Lower leg skin (tissue), 3 donors: ENCODE measurements at regions not wholly inside any gene's neighbourhood (a gene's known extent, or its start where the extent isn't known, plus 50 kb on each side); places are given as distances from the start of the nearest gene placed in this dataset.

Experiments
- POLR2A ChIP-seq, 2 donors: fragments of 450-650 bp; IDR thresholded peaks; one replicate each; pipeline ENCODE4 v1.6.1; 2016 to 2017; ENCODE audit warnings: antibody characterized with exemption in 2 of 2, mild to moderate bottlenecking in 1 of 2, moderate library complexity in 1 of 2
- TF ChIP-seq, protein P1 (sequence below), 3 donors: fragments of 450-650 bp; IDR thresholded peaks; one replicate each; pipeline ENCODE4 v1.5.1; 2016; ENCODE audit warnings: antibody characterized with exemption in 3 of 3, mild to moderate bottlenecking in 3 of 3, moderate library complexity in 2 of 3

DNA sequence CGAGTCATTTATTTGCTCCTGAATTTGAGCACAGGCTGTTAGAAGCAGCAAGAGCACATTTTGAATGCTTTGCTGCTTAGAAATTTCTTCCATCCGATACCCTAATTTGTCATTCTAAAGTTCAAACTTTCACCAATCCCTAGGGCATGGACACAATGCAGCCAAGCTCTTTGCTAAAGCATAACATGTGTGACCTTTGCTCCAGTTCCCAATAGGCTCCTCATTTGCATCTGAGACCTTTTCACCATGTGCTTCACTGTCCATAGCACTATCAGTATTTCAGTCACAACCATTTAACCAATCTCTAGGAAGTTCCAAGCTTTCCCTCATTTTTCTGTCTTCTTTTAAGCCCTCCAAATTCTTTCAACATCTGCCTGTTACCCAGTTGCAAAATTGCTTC, 1333.1 kb downstream of the SI start:
- no peak for TF ChIP-seq POLR2A (IDR thresholded peaks at IDR 0.05)
- TF ChIP-seq, protein P1, sequence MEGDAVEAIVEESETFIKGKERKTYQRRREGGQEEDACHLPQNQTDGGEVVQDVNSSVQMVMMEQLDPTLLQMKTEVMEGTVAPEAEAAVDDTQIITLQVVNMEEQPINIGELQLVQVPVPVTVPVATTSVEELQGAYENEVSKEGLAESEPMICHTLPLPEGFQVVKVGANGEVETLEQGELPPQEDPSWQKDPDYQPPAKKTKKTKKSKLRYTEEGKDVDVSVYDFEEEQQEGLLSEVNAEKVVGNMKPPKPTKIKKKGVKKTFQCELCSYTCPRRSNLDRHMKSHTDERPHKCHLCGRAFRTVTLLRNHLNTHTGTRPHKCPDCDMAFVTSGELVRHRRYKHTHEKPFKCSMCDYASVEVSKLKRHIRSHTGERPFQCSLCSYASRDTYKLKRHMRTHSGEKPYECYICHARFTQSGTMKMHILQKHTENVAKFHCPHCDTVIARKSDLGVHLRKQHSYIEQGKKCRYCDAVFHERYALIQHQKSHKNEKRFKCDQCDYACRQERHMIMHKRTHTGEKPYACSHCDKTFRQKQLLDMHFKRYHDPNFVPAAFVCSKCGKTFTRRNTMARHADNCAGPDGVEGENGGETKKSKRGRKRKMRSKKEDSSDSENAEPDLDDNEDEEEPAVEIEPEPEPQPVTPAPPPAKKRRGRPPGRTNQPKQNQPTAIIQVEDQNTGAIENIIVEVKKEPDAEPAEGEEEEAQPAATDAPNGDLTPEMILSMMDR (IDR thresholded peaks at IDR 0.05): no peak
